Mesodermal cell (in vitro differentiated cells): ENCODE measurements at regions not wholly inside any gene's neighbourhood (a gene's known extent, or its start where the extent isn't known, plus 50 kb on each side); places are given as distances from the start of the nearest gene placed in this dataset.
"Not testable (repeated sequence)": the region's sequence is repeated elsewhere in the genome, so short reads cannot be mapped to it uniquely, and the experiment has no call there.

ENCODE experiments used
- H3K27ac ChIP-seq: 2 replicates; pipeline ENCODE4 v1.7.0; 2013; ENCODE audit warnings: mild to moderate bottlenecking, low read depth, low read length, moderate library complexity; ENCODE audit not compliant: severe bottlenecking
- H3K36me3 ChIP-seq: 2 replicates; pipeline ENCODE4 v1.7.1; 2013; ENCODE audit warnings: mild to moderate bottlenecking, low read length, moderate library complexity; ENCODE audit not compliant: control insufficient read depth, insufficient read depth
- H3K4me1 ChIP-seq: one replicate; pipeline ENCODE4 v1.7.1; 2013; ENCODE audit warnings: mild to moderate bottlenecking, low read length; ENCODE audit not compliant: insufficient read depth, control insufficient read depth, poor library complexity, severe bottlenecking
- H3K4me3 ChIP-seq: 2 replicates; pipeline ENCODE4 v1.7.0; 2013; ENCODE audit warnings: low read length, control low read depth, mild to moderate bottlenecking; ENCODE audit not compliant: insufficient read depth, poor library complexity, severe bottlenecking; ENCODE audit errors: extremely low read depth
- H3K9me3 ChIP-seq: 2 replicates; pipeline ENCODE4 v1.7.1; 2013; ENCODE audit warnings: mild to moderate bottlenecking, low read length, moderate library complexity; ENCODE audit not compliant: control insufficient read depth
- WGBS, 2 experiments: methylation state at CpG; one replicate each; pipeline ENCODE4 v1.1.5; 2013; ENCODE audit warnings: missing lambda C conversion rate in 2 of 2; ENCODE audit not compliant: insufficient coverage in 2 of 2; 5-methylcytosine and 5-hydroxymethylcytosine counted together

- Histone ChIP-seq H3K36me3 (no peaks in the 10 kb centered on the region), H3K4me3 (no peak overlapping the region), H3K4me1 (no peaks in the 10 kb centered on the region), H3K27ac (no peak overlapping the region), H3K9me3 (no peaks in the 10 kb centered on the region)
- 97 to 100% methylated on average over 3 to 4 of the region's 5 CpGs for WGBS, 2 experiments
Measured at GRCh38 chr13:87168390-87168789, 502.8 kb upstream of the SLITRK5 start.

GRCh38 chr13:87169337-87169736, 501.8 kb upstream of the SLITRK5 start:
- WGBS, 2 experiments, result no CpG with 5 or more reads among the region's 2 CpGs
- Histone ChIP-seq H3K36me3 (no peaks in the 10 kb centered on the region), H3K4me3 (no peak overlapping the region), H3K9me3 (no peaks in the 10 kb centered on the region), H3K4me1 (no peaks in the 10 kb centered on the region), H3K27ac (no peak overlapping the region)

- no peak overlapping the region for H3K27ac ChIP-seq
- no peak overlapping the region for H3K4me3 ChIP-seq
- H3K4me1 ChIP-seq, result no peaks in the 10 kb centered on the region
- H3K9me3 ChIP-seq, result no peaks in the 10 kb centered on the region
- no peaks in the 10 kb centered on the region for H3K36me3 ChIP-seq
- WGBS, 2 experiments, result 79 to 81% methylated on average over 4 to 6 of the region's 7 CpGs
Measured at GRCh38 chr13:87172166-87172835, 498.9 kb upstream of the SLITRK5 start.

DNA sequence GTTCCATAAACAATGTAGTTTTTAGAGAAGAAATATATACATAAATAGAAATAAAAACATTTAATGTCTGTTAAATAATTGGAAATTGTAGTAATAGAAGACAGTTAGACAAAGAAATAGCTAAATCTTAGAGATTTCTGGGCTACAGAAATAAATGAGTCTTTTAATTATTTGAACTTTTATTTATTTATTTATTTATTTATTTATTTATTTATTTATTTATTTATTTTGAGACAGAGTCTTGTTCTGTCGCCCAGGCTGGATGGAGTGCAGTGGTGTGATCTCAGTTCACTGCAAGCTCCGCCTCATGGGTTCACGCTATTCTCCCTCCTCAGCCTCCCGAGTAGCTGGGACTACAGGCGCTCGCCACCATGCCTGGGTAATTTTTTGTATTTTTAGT, 486.0 kb upstream of the SLITRK5 start:
- not testable (repeated sequence) for H3K4me1 ChIP-seq, H3K9me3 ChIP-seq, H3K4me3 ChIP-seq, H3K36me3 ChIP-seq, H3K27ac ChIP-seq
- 92 to 97% methylated on average over 3 to 4 of the region's 6 CpGs for WGBS, 2 experiments

- not testable (repeated sequence) for H3K36me3 ChIP-seq, H3K27ac ChIP-seq, H3K9me3 ChIP-seq, H3K4me3 ChIP-seq, H3K4me1 ChIP-seq
- WGBS, 2 experiments, result 56 to 60% methylated on average over 3 of the region's 4 CpGs
Measured at GRCh38 chr13:87186647-87187046, 484.5 kb upstream of the SLITRK5 start.

- H3K4me3 ChIP-seq, H3K9me3 ChIP-seq, H3K4me1 ChIP-seq, H3K36me3 ChIP-seq, H3K27ac ChIP-seq: not testable (repeated sequence)
- 71 to 78% methylated on average over 6 of the region's 8 CpGs for WGBS, 2 experiments
Measured at GRCh38 chr13:87191485-87191884, 479.7 kb upstream of the SLITRK5 start.

DNA sequence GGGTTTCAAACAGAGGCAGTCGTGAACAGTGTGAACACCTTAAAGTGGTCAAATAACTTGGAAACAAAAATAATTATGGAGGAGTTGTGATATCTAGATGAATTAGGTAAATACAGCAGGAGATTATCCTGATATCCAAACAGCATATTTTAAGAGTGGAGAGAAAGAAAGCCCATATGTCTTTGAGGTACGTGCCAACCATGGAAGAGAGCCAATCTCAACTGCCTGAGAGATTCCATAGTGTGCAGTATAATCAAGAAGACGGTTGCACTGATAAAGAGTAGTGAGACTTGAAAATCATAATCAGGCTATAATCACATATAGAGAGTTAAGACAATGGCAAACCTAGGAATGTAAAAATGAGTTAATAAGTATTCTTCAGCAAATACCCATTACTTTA, 472.8 kb upstream of the SLITRK5 start:
- no peaks in the 10 kb centered on the region for H3K9me3 ChIP-seq
- H3K4me1 ChIP-seq, result no peaks in the 10 kb centered on the region
- H3K27ac ChIP-seq, result no peak overlapping the region
- no peak overlapping the region for H3K4me3 ChIP-seq
- no peaks in the 10 kb centered on the region for H3K36me3 ChIP-seq
- WGBS, 2 experiments, result 79 to 86% methylated on average over 1 to 2 of the region's 3 CpGs

GRCh38 chr13:87206708-87207107, 464.5 kb upstream of the SLITRK5 start:
- H3K27ac ChIP-seq, result no peak overlapping the region
- H3K4me3 ChIP-seq, result no peak overlapping the region
- H3K4me1 ChIP-seq, result no peaks in the 10 kb centered on the region
- 94 to 100% methylated on average over 1 to 3 of the region's 6 CpGs for WGBS, 2 experiments
- no peaks in the 10 kb centered on the region for H3K9me3 ChIP-seq
- no peaks in the 10 kb centered on the region for H3K36me3 ChIP-seq

DNA sequence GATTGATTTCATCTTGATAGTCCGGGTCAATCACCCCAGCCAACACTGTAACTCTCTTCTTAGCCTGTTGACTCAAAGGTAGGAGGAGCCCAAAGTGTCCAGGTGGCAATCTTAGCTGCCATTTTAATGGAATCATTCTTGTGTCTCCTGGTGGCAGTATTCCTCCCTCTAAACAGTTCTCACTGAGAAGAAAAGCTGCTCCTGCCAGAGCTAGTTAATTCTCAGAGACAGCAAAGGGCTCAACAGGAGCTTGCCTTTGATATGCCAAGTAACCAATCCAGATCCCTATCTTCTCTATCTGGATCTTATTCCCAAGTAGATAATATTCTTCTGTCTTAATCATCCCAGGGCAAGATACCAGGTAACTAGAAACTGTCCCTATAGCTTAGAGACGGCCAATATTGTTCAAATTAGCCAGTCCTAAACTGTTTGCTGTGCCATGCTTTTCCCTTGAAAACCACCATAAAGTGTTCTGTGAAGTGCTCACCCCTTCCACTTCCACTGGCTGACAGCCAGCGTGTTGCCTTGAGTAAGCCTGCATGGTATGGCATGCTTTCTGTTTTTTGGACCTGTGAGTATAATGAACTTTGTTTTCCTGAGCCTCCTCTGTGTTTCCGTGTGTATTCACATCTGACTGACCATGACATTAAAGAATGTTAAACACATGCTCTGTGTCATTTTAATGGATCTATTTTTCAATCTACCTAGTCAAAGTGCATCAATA, 463.7 kb upstream of the SLITRK5 start:
- Histone ChIP-seq H3K4me1 (no peaks in the 10 kb centered on the region), H3K27ac (no peak overlapping the region), H3K9me3 (no peaks in the 10 kb centered on the region), H3K4me3 (no peak overlapping the region), H3K36me3 (no peaks in the 10 kb centered on the region)
- WGBS, 2 experiments, result 82 to 96% methylated on average over 1 to 2 of the region's 4 CpGs

DNA sequence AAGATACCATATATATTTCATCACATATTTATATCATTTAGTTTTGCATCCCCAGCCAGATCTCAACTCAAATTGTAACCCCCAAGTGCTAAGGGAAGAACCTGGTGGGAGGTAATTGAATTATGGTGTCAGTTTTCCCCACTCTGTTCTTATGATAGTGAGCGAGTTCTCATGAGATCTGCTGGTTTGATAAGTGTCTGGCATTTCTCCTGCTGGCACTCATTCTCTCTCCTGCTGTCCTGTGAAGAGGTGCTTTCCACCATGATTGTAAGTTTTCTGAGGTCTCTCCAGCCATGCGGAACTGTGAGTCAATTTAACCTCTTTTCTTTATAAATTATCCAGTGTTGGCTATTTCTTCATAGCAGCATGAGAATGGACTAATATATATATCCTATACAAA, 462.5 kb upstream of the SLITRK5 start:
- Histone ChIP-seq H3K4me1 (no peaks in the 10 kb centered on the region), H3K9me3 (no peaks in the 10 kb centered on the region), H3K27ac (no peak overlapping the region), H3K4me3 (no peak overlapping the region), H3K36me3 (no peaks in the 10 kb centered on the region)
- no CpG with 5 or more reads among the region's 2 CpGs for WGBS, 2 experiments

DNA sequence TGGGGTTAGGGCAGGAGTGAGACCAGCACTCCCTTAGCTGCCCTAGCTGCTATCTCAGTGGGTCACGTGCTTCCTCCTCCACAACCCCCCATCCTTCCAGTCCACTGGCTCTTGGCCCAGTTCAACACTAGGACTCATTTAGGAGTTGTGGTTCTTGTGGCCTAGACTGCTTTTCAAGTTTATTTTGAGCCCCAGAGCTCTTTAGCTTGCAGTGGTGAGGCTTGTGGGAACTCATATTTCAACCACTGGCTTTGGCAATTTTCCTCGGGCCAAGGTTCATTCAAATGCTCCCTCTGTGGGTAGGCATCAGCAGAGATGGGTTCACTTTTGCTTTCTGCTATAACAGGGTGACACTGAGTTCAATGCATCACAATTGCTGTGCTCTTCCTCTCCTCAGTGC, 436.2 kb upstream of the SLITRK5 start:
- Histone ChIP-seq H3K36me3 (no peaks in the 10 kb centered on the region), H3K4me3 (no peak overlapping the region), H3K27ac (no peak overlapping the region), H3K4me1 (no peaks in the 10 kb centered on the region), H3K9me3 (no peaks in the 10 kb centered on the region)
- WGBS, 2 experiments, result 80% methylated on average over 1 of the region's 2 CpGs; no CpG with 5 or more reads in 1 of the 2 experiments
